ENCODE measurements at regions not wholly inside any gene's neighbourhood (a gene's known extent, or its start where the extent isn't known, plus 50 kb on each side); places are given as distances from the start of the nearest gene placed in this dataset.

DNA sequence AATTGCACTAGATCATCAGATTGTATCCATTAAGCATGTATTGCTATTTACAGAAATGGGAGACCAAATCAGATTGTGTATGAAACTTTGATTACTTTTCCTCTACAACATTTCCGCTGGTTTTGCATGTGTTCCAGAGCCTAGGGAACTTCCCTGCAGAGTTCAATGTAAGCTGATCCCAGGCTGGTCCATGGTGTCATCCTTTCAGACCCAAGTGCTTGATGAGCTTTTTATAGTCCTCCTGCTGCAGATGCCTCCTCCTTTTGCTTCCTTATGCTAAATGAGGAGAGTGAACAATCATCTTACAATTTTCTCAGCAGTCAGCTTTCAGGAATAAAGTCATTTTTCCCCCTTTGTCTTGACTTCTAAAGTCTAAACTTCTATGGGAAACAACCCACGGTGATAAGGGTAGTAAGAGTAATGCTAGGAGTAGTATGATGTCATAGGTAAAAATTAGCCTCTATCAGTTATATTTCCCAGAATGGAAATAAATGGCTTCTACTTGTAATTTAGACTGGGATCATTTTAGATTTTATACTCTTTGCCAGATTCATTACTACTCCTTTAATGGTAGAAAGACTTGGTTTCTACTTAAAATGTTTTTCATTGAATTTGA is 55.1 kb upstream of the SLC4A4 start:
- no peak overlapping the region for H3K4me3 ChIP-seq
- WGBS, 5 donors, result 36 to 60% (median 43%) methylated on average over 2 of the region's 2 CpGs
- intact Hi-C loops (cut with DNase I; ENCODE audit: low total_unique reads), result no loop called here

DNA sequence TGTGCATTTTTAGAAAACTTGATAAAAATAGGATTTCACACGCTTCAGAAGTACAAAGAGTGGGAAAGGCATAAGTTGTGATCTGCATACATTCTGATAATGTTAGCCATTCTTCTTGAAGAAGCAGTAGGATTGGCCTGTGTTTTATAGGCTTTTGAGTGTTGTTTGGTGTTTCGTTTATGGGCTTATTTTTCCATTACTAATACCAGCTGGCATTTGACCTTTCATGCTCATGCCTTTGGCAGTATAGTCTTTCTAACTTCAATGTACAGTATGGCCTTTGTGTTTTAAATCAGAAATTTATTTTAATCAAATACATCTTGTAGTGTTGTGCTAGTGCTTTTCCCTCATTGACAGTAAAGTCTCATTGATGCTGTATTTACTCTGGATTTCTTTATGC is 51.5 kb upstream of the SLC4A4 start:
- no peak for TF ChIP-seq POLR2A (IDR thresholded peaks at IDR 0.05)
- TF ChIP-seq EP300 (IDR thresholded peaks at IDR 0.05), result no peak
- TF ChIP-seq POLR2AphosphoS5 (IDR thresholded peaks at IDR 0.05), result no peak
- TF ChIP-seq, protein P1, sequence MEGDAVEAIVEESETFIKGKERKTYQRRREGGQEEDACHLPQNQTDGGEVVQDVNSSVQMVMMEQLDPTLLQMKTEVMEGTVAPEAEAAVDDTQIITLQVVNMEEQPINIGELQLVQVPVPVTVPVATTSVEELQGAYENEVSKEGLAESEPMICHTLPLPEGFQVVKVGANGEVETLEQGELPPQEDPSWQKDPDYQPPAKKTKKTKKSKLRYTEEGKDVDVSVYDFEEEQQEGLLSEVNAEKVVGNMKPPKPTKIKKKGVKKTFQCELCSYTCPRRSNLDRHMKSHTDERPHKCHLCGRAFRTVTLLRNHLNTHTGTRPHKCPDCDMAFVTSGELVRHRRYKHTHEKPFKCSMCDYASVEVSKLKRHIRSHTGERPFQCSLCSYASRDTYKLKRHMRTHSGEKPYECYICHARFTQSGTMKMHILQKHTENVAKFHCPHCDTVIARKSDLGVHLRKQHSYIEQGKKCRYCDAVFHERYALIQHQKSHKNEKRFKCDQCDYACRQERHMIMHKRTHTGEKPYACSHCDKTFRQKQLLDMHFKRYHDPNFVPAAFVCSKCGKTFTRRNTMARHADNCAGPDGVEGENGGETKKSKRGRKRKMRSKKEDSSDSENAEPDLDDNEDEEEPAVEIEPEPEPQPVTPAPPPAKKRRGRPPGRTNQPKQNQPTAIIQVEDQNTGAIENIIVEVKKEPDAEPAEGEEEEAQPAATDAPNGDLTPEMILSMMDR (IDR thresholded peaks at IDR 0.05), result no peak
- WGBS, 5 donors, result 57 to 71% (median 62%) methylated on average over 2 of the region's 2 CpGs

More for the DNA sequence above, 55.1 kb upstream of the SLC4A4 start:
- H3K27me3 ChIP-seq, result no peaks in the 10 kb centered on the region
- H3K4me1 ChIP-seq, result peaks cover 5 to 22% (median 12%) of the 10 kb centered on the region in 4 donors
- H3K36me3 ChIP-seq, result no peaks in the 10 kb centered on the region
- no peaks in the 10 kb centered on the region for H3K9me3 ChIP-seq
- no peak for DNase-seq
- H3K27ac ChIP-seq, result no peak overlapping the region
- no peak for TF ChIP-seq EP300 (IDR thresholded peaks at IDR 0.05)
- TF ChIP-seq POLR2A (IDR thresholded peaks at IDR 0.05), result no peak
- TF ChIP-seq, protein P1 (IDR thresholded peaks at IDR 0.05), result no peak
- TF ChIP-seq POLR2AphosphoS5 (IDR thresholded peaks at IDR 0.05), result no peak

DNA sequence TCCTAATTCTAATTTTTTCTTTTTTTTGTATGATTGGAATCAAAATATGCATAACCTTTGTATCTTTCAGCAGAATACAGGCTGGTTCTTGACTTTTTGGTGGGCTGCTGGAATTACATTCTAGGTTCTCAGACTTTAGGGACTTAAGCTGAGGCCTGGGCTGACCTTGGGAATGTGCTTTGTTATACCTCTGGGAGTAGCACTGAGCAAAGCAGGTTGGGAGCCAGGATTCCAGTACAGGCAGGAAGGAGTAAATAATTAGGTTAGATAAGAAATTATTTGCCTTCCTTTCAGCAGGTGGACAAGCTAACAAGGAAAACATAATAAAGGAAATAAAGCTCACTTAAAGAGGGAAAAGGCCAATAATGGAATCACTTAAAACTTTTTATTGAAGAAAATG is 49.9 kb upstream of the SLC4A4 start:
- H3K27ac ChIP-seq, result peak overlapping the region in 3 of 5 donors; percentile 52 to 72 (median 58)
- no peaks in the 10 kb centered on the region for H3K36me3 ChIP-seq
- H3K9me3 ChIP-seq, result no peaks in the 10 kb centered on the region
- H3K4me1 ChIP-seq, result peaks cover 9 to 33% (median 22%) of the 10 kb centered on the region in 4 donors
- H3K4me3 ChIP-seq, result no peak overlapping the region
- no peaks in the 10 kb centered on the region for H3K27me3 ChIP-seq
- peak; percentile 74 to 83 for DNase-seq
- TF ChIP-seq POLR2AphosphoS5 (IDR thresholded peaks at IDR 0.05) (peak in 2 of 3 donors; percentile 36 to 68), POLR2A (IDR thresholded peaks at IDR 0.05) (no peak)
- intact Hi-C loops (cut with DNase I; ENCODE audit: low total_unique reads), result no loop called here

More for the DNA sequence above, 51.5 kb upstream of the SLC4A4 start:
- no peak for DNase-seq
- intact Hi-C loops (cut with DNase I; ENCODE audit: low total_unique reads), result no loop called here
- no peaks in the 10 kb centered on the region for H3K27me3 ChIP-seq
- H3K36me3 ChIP-seq, result no peaks in the 10 kb centered on the region
- H3K4me1 ChIP-seq, result peaks cover 9 to 33% (median 22%) of the 10 kb centered on the region in 4 donors
- H3K27ac ChIP-seq, result no peak overlapping the region
- no peak overlapping the region for H3K4me3 ChIP-seq
- H3K9me3 ChIP-seq, result no peaks in the 10 kb centered on the region
